HG03378 (cell line): ENCODE measurements at regions not wholly inside any gene's neighbourhood (a gene's known extent, or its start where the extent isn't known, plus 50 kb on each side); places are given as distances from the start of the nearest gene placed in this dataset.

ENCODE experiments used
- ATAC-seq: cut with Tn5 transposase; IDR thresholded peaks from one replicate; pipeline ENCODE4 v1.9.1; 2021; ENCODE audit warnings: mild to moderate bottlenecking, moderate library complexity; ENCODE audit not compliant: unreplicated experiment

GRCh38 chr13:39892721-39893685 lies 237.5 kb downstream of the COG6 start:
- no peak for ATAC-seq

- ATAC-seq: no peak
These were observed 238.3 kb downstream of the COG6 start for GRCh38 chr13:39893808-39894207.

GRCh38 chr13:39894586-39894985 lies 239.1 kb downstream of the COG6 start:
- no peak for ATAC-seq

GRCh38 chr13:39895254-39895653 lies 239.8 kb downstream of the COG6 start:
- no peak for ATAC-seq

GRCh38 chr13:39897636-39898035 lies 242.2 kb downstream of the COG6 start:
- ATAC-seq: no peak

GRCh38 chr13:39900106-39900750 lies 244.8 kb downstream of the COG6 start:
- no peak for ATAC-seq

- ATAC-seq: no peak
These were observed 249.5 kb downstream of the COG6 start for GRCh38 chr13:39904959-39905358.

GRCh38 chr13:39909634-39910033 lies 254.2 kb downstream of the COG6 start:
- no peak for ATAC-seq

GRCh38 chr13:39910041-39910440 lies 254.6 kb downstream of the COG6 start:
- no peak for ATAC-seq

- ATAC-seq: no peak
These were observed 255.4 kb downstream of the COG6 start for GRCh38 chr13:39910833-39911232.

GRCh38 chr13:39913339-39913738 lies 257.9 kb downstream of the COG6 start:
- no peak for ATAC-seq

- no peak for ATAC-seq
These were observed 258.5 kb downstream of the COG6 start for GRCh38 chr13:39913928-39914327.

- ATAC-seq: no peak
These were observed 260.0 kb downstream of the COG6 start for GRCh38 chr13:39915418-39915817.

- no peak for ATAC-seq
These were observed 260.9 kb downstream of the COG6 start for GRCh38 chr13:39916330-39916729.

GRCh38 chr13:39918620-39919236 lies 263.3 kb downstream of the COG6 start:
- no peak for ATAC-seq

- ATAC-seq: no peak
These were observed 265.2 kb downstream of the COG6 start for GRCh38 chr13:39920613-39921012.

- no peak for ATAC-seq
These were observed 270.9 kb downstream of the COG6 start for GRCh38 chr13:39926345-39926744.

GRCh38 chr13:39928261-39928660 lies 272.8 kb downstream of the COG6 start:
- ATAC-seq: no peak

- no peak for ATAC-seq
These were observed 274.1 kb downstream of the COG6 start for GRCh38 chr13:39929583-39929982.

GRCh38 chr13:39930060-39930459 lies 274.6 kb downstream of the COG6 start:
- no peak for ATAC-seq

- ATAC-seq: no peak
These were observed 275.3 kb downstream of the COG6 start for GRCh38 chr13:39930544-39931444.
